Glomerular endothelial cell (primary cell): ENCODE measurements at regions not wholly inside any gene's neighbourhood (a gene's known extent, or its start where the extent isn't known, plus 50 kb on each side); places are given as distances from the start of the nearest gene placed in this dataset.
"Not testable (repeated sequence)": the region's sequence is repeated elsewhere in the genome, so short reads cannot be mapped to it uniquely, and the experiment has no call there.

Source experiments
- DNase-seq: peaks from one replicate; pipeline ENCODE4 v3.0.0-alpha.2; 2011; ENCODE audit warnings: low read depth, low spot score; ENCODE audit errors: extremely low read depth

- no peak for DNase-seq
Observed at GRCh38 chr21:15306271-15306670, 241.5 kb upstream of the NRIP1 start.

- no peak for DNase-seq
Observed at GRCh38 chr21:15308333-15308732, 243.5 kb upstream of the NRIP1 start.

- no peak for DNase-seq
Observed at GRCh38 chr21:15309022-15309590, 244.3 kb upstream of the NRIP1 start.

- DNase-seq = no peak
Observed at GRCh38 chr21:15309721-15310120, 244.9 kb upstream of the NRIP1 start.

- DNase-seq = no peak
Observed at GRCh38 chr21:15311510-15311909, 246.7 kb upstream of the NRIP1 start.

- DNase-seq = not testable (repeated sequence)
Observed at GRCh38 chr21:15317034-15317433, 252.2 kb upstream of the NRIP1 start.

GRCh38 chr21:15319727-15320126 is 254.9 kb upstream of the NRIP1 start:
- DNase-seq = no peak

GRCh38 chr21:15324542-15324941 is 259.7 kb upstream of the NRIP1 start:
- DNase-seq = no peak

- DNase-seq = no peak
Observed at GRCh38 chr21:15326032-15326867, 261.4 kb upstream of the NRIP1 start.

- no peak for DNase-seq
Observed at GRCh38 chr21:15327637-15328265, 263.0 kb upstream of the NRIP1 start.

- DNase-seq = no peak
Observed at GRCh38 chr21:15329191-15329590, 264.4 kb upstream of the NRIP1 start.

GRCh38 chr21:15330872-15331271 is 266.1 kb upstream of the NRIP1 start:
- DNase-seq = no peak

GRCh38 chr21:15332572-15332971 is 267.8 kb upstream of the NRIP1 start:
- no peak for DNase-seq

GRCh38 chr21:15333136-15333710 is 268.4 kb upstream of the NRIP1 start:
- DNase-seq = no peak

GRCh38 chr21:15333951-15334350 is 269.2 kb upstream of the NRIP1 start:
- no peak for DNase-seq

GRCh38 chr21:15343066-15343465 is 278.3 kb upstream of the NRIP1 start:
- no peak for DNase-seq

- DNase-seq = no peak
Observed at GRCh38 chr21:15352009-15352408, 287.2 kb upstream of the NRIP1 start.

- no peak for DNase-seq
Observed at GRCh38 chr21:15353546-15353945, 288.7 kb upstream of the NRIP1 start.

- no peak for DNase-seq
Observed at GRCh38 chr21:15354516-15354915, 289.7 kb upstream of the NRIP1 start.

GRCh38 chr21:15355066-15355465 is 290.3 kb upstream of the NRIP1 start:
- peak; percentile 57 for DNase-seq

- no peak for DNase-seq
Observed at GRCh38 chr21:15359251-15359650, 294.5 kb upstream of the NRIP1 start.

GRCh38 chr21:15362458-15362857 is 297.7 kb upstream of the NRIP1 start:
- no peak for DNase-seq
